Peyer's patch (tissue), 4 donors: ENCODE measurements at regions not wholly inside any gene's neighbourhood (a gene's known extent, or its start where the extent isn't known, plus 50 kb on each side); places are given as distances from the start of the nearest gene placed in this dataset.

ENCODE experiments used
- CTCF ChIP-seq, 6 experiments: fragments of 450-650 bp in 4 of 6; fragments of 200-600 bp in 2 of 6; sonication (generic) in 1 of 6; IDR thresholded peaks; one replicate each; pipeline ENCODE4 v1.5.1; 2017 to 2019; ENCODE audit warnings: antibody characterized with exemption in 6 of 6, mild to moderate bottlenecking in 3 of 6, moderate library complexity in 1 of 6
- POLR2A ChIP-seq, 2 donors: fragments of 450-650 bp; IDR thresholded peaks; one replicate each; pipeline ENCODE4 v1.5.1; 2017; ENCODE audit warnings: antibody characterized with exemption in 2 of 2, mild to moderate bottlenecking in 2 of 2, moderate library complexity in 2 of 2

GRCh38 chr11:25214535-25215176 lies 717.8 kb downstream of the LUZP2 start:
- no peak for TF ChIP-seq CTCF (IDR thresholded peaks at IDR 0.05)
- no peak for TF ChIP-seq POLR2A (IDR thresholded peaks at IDR 0.05)
